ENCODE measurements at regions not wholly inside any gene's neighbourhood (a gene's known extent, or its start where the extent isn't known, plus 50 kb on each side); places are given as distances from the start of the nearest gene placed in this dataset.

- Histone ChIP-seq H3K27ac (no peak overlapping the region), H3K9me3 (no peaks in the 10 kb centered on the region), H3K27me3 (no peaks in the 10 kb centered on the region), H3K4me1 (peaks cover 0 to 5% (median 0%) of the 10 kb centered on the region in 4 donors), H3K4me3 (no peak overlapping the region), H3K36me3 (no peaks in the 10 kb centered on the region)
- TF ChIP-seq POLR2AphosphoS5 (IDR thresholded peaks at IDR 0.05) (no peak), EP300 (IDR thresholded peaks at IDR 0.05) (no peak), POLR2A (IDR thresholded peaks at IDR 0.05) (no peak), CTCF (IDR thresholded peaks at IDR 0.05) (no peak)
- WGBS, 2 donors = 39 to 43% methylated on average over 12 of the region's 12 CpGs
- DNase-seq (no peak), ATAC-seq (ENCODE audit: low FRiP score in 2 of 2) (no peak)
Measured at GRCh38 chr2:236338495-236339184, 74.4 kb upstream of the ASB18 start.

- no peak overlapping the region for H3K4me3 ChIP-seq
- DNase-seq (no peak), ATAC-seq (ENCODE audit: low FRiP score in 2 of 2) (no peak)
- no peaks in the 10 kb centered on the region for H3K9me3 ChIP-seq
- no peak overlapping the region for H3K27ac ChIP-seq
- TF ChIP-seq CTCF (IDR thresholded peaks at IDR 0.05) = no peak
- no peak for TF ChIP-seq POLR2A (IDR thresholded peaks at IDR 0.05)
- TF ChIP-seq POLR2AphosphoS5 (IDR thresholded peaks at IDR 0.05) = no peak
- no peak for TF ChIP-seq EP300 (IDR thresholded peaks at IDR 0.05)
- no peaks in the 10 kb centered on the region for H3K36me3 ChIP-seq
- 93 to 98% methylated on average over 6 of the region's 6 CpGs for WGBS, 2 donors
- H3K27me3 ChIP-seq = no peaks in the 10 kb centered on the region
- H3K4me1 ChIP-seq = peaks cover 0 to 5% (median 0%) of the 10 kb centered on the region in 4 donors
Measured at GRCh38 chr2:236340251-236340650, 76.0 kb upstream of the ASB18 start.

- TF ChIP-seq EP300 (IDR thresholded peaks at IDR 0.05) = no peak
- no peak for TF ChIP-seq CTCF (IDR thresholded peaks at IDR 0.05)
- TF ChIP-seq POLR2A (IDR thresholded peaks at IDR 0.05) = no peak
- TF ChIP-seq POLR2AphosphoS5 (IDR thresholded peaks at IDR 0.05) = no peak
- WGBS, 2 donors = 95% methylated on average over 14 of the region's 14 CpGs
- no peaks in the 10 kb centered on the region for H3K36me3 ChIP-seq
- no peak for ATAC-seq (ENCODE audit: low FRiP score in 2 of 2)
- H3K9me3 ChIP-seq = no peaks in the 10 kb centered on the region
- DNase-seq = no peak
- H3K4me1 ChIP-seq = peaks cover 0 to 5% (median 0%) of the 10 kb centered on the region in 4 donors
- no peak overlapping the region for H3K4me3 ChIP-seq
- H3K27me3 ChIP-seq = no peaks in the 10 kb centered on the region
- H3K27ac ChIP-seq = no peak overlapping the region
Measured at GRCh38 chr2:236341067-236341466, 76.9 kb upstream of the ASB18 start.

GRCh38 chr2:236341721-236342120, 77.5 kb upstream of the ASB18 start:
- H3K27ac ChIP-seq = no peak overlapping the region
- ATAC-seq (ENCODE audit: low FRiP score in 2 of 2) = no peak
- no peak for TF ChIP-seq POLR2AphosphoS5 (IDR thresholded peaks at IDR 0.05)
- no peak for TF ChIP-seq CTCF (IDR thresholded peaks at IDR 0.05)
- TF ChIP-seq EP300 (IDR thresholded peaks at IDR 0.05) = no peak
- no peak for TF ChIP-seq POLR2A (IDR thresholded peaks at IDR 0.05)
- H3K36me3 ChIP-seq = no peaks in the 10 kb centered on the region
- H3K4me1 ChIP-seq = peaks cover 0 to 5% (median 0%) of the 10 kb centered on the region in 4 donors
- no peaks in the 10 kb centered on the region for H3K9me3 ChIP-seq
- H3K27me3 ChIP-seq = no peaks in the 10 kb centered on the region
- H3K4me3 ChIP-seq = no peak overlapping the region
- 84% methylated on average over 14 of the region's 14 CpGs; no CpG with 5 or more reads in 1 of the 2 donors for WGBS, 2 donors
- no peak for DNase-seq

- Histone ChIP-seq H3K27ac (no peak overlapping the region), H3K4me3 (no peak overlapping the region), H3K36me3 (no peaks in the 10 kb centered on the region), H3K4me1 (peaks cover 0 to 5% (median 0%) of the 10 kb centered on the region in 4 donors), H3K9me3 (no peaks in the 10 kb centered on the region), H3K27me3 (no peaks in the 10 kb centered on the region)
- DNase-seq (peak in 1 of 2 donors; percentile 58), ATAC-seq (ENCODE audit: low FRiP score in 2 of 2) (no peak)
- no peak for TF ChIP-seq POLR2AphosphoS5 (IDR thresholded peaks at IDR 0.05)
- no peak for TF ChIP-seq EP300 (IDR thresholded peaks at IDR 0.05)
- WGBS, 2 donors = 88 to 100% methylated on average over 1 to 10 of the region's 10 CpGs
Measured at GRCh38 chr2:236342507-236342906, 78.3 kb upstream of the ASB18 start.
